CD4-positive, alpha-beta T cell treated with Interleukin-10 for 1 hour (primary cell): ENCODE measurements at regions not wholly inside any gene's neighbourhood (a gene's known extent, or its start where the extent isn't known, plus 50 kb on each side); places are given as distances from the start of the nearest gene placed in this dataset.

Experiments
- DNase-seq: peaks from one replicate; pipeline ENCODE4 v3.0.0-alpha.2; 2020

- DNase-seq, result no peak
These were observed 1092.8 kb downstream of the ADGRL3 start for GRCh38 chr4:62292911-62293310.

GRCh38 chr4:62288808-62289541, 1088.8 kb downstream of the ADGRL3 start:
- DNase-seq, result no peak

GRCh38 chr4:62285026-62285425, 1084.9 kb downstream of the ADGRL3 start:
- DNase-seq, result no peak

- no peak for DNase-seq
These were observed 1079.6 kb downstream of the ADGRL3 start for GRCh38 chr4:62279689-62280088.

- DNase-seq, result no peak
These were observed 1075.3 kb downstream of the ADGRL3 start for GRCh38 chr4:62275470-62275869.

GRCh38 chr4:62274782-62275181, 1074.7 kb downstream of the ADGRL3 start:
- DNase-seq, result no peak

GRCh38 chr4:62271107-62271506, 1071.0 kb downstream of the ADGRL3 start:
- DNase-seq, result no peak

GRCh38 chr4:62269918-62270317, 1069.8 kb downstream of the ADGRL3 start:
- DNase-seq, result no peak

- DNase-seq, result no peak
These were observed 1063.3 kb downstream of the ADGRL3 start for GRCh38 chr4:62263454-62263853.

- DNase-seq, result no peak
These were observed 1062.5 kb downstream of the ADGRL3 start for GRCh38 chr4:62262676-62263075.

- no peak for DNase-seq
These were observed 1060.1 kb downstream of the ADGRL3 start for GRCh38 chr4:62260254-62260653.

- no peak for DNase-seq
These were observed 1056.4 kb downstream of the ADGRL3 start for GRCh38 chr4:62256479-62256878.

GRCh38 chr4:62252728-62253127, 1052.6 kb downstream of the ADGRL3 start:
- no peak for DNase-seq

GRCh38 chr4:62250100-62250499, 1050.0 kb downstream of the ADGRL3 start:
- no peak for DNase-seq

GRCh38 chr4:62243895-62244294, 1043.8 kb downstream of the ADGRL3 start:
- DNase-seq, result no peak

GRCh38 chr4:62235911-62236310, 1035.8 kb downstream of the ADGRL3 start:
- DNase-seq, result no peak

- no peak for DNase-seq
These were observed 1032.7 kb downstream of the ADGRL3 start for GRCh38 chr4:62232814-62233213.

- no peak for DNase-seq
These were observed 1031.9 kb downstream of the ADGRL3 start for GRCh38 chr4:62231994-62232393.

GRCh38 chr4:62226082-62226481, 1026.0 kb downstream of the ADGRL3 start:
- no peak for DNase-seq

- no peak for DNase-seq
These were observed 1022.0 kb downstream of the ADGRL3 start for GRCh38 chr4:62222121-62222520.

GRCh38 chr4:62210486-62210885, 1010.4 kb downstream of the ADGRL3 start:
- no peak for DNase-seq

- DNase-seq, result no peak
These were observed 1009.8 kb downstream of the ADGRL3 start for GRCh38 chr4:62209757-62210485.

GRCh38 chr4:62208921-62209320, 1008.8 kb downstream of the ADGRL3 start:
- DNase-seq, result no peak

- no peak for DNase-seq
These were observed 1004.0 kb downstream of the ADGRL3 start for GRCh38 chr4:62204136-62204535.
